ENCODE measurements at regions not wholly inside any gene's neighbourhood (a gene's known extent, or its start where the extent isn't known, plus 50 kb on each side); places are given as distances from the start of the nearest gene placed in this dataset.

GRCh38 chr15:35925275-35926006 lies 379.5 kb upstream of the DPH6 start:
- TF ChIP-seq, protein P1, sequence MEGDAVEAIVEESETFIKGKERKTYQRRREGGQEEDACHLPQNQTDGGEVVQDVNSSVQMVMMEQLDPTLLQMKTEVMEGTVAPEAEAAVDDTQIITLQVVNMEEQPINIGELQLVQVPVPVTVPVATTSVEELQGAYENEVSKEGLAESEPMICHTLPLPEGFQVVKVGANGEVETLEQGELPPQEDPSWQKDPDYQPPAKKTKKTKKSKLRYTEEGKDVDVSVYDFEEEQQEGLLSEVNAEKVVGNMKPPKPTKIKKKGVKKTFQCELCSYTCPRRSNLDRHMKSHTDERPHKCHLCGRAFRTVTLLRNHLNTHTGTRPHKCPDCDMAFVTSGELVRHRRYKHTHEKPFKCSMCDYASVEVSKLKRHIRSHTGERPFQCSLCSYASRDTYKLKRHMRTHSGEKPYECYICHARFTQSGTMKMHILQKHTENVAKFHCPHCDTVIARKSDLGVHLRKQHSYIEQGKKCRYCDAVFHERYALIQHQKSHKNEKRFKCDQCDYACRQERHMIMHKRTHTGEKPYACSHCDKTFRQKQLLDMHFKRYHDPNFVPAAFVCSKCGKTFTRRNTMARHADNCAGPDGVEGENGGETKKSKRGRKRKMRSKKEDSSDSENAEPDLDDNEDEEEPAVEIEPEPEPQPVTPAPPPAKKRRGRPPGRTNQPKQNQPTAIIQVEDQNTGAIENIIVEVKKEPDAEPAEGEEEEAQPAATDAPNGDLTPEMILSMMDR (IDR thresholded peaks at IDR 0.05), result no peak
- no peak for TF ChIP-seq POLR2A (IDR thresholded peaks at IDR 0.05)

Data from tibial nerve (tissue), 3 donors.